CD4-positive, alpha-beta memory T cell (primary cell): ENCODE measurements at regions not wholly inside any gene's neighbourhood (a gene's known extent, or its start where the extent isn't known, plus 50 kb on each side); places are given as distances from the start of the nearest gene placed in this dataset.
"Not testable (repeated sequence)": the region's sequence is repeated elsewhere in the genome, so short reads cannot be mapped to it uniquely, and the experiment has no call there.

Experiments
- CTCF ChIA-PET: fragments of 350-600 bp; sonication (Branson Sonifier 250); formaldehyde crosslinking; loops from one replicate; lab custom pipeline; 2021; ENCODE audit warnings: inconsistent platforms; ENCODE audit not compliant: partially characterized antibody; lab: Charles Lee
- POLR2A ChIA-PET: fragments of 350-600 bp; sonication (Branson Sonifier 250); formaldehyde crosslinking; loops from one replicate; lab custom pipeline; 2021; ENCODE audit not compliant: partially characterized antibody; lab: Charles Lee
- DNase-seq, 5 donors: peaks; one replicate each; pipeline versions ENCODE4 v3.0.0 to v3.0.0-alpha.2; 2020 to 2022; ENCODE audit warnings: mixed read lengths in 1 of 5
- H3K27ac ChIP-seq: one replicate; pipeline ENCODE4 v1.7.0; 2013; ENCODE audit warnings: low read depth, low read length
- H3K27me3 ChIP-seq: 2 replicates; pipeline ENCODE4 v1.7.0; 2013; ENCODE audit warnings: mild to moderate bottlenecking, low read length, moderate library complexity; ENCODE audit not compliant: insufficient read depth
- H3K36me3 ChIP-seq: 2 replicates; pipeline ENCODE4 v1.7.0; 2013; ENCODE audit warnings: mild to moderate bottlenecking, low read length, moderate library complexity; ENCODE audit not compliant: insufficient read depth
- H3K4me1 ChIP-seq: 2 replicates; pipeline ENCODE4 v1.7.0; 2013; ENCODE audit warnings: mild to moderate bottlenecking, low read length, moderate library complexity; ENCODE audit not compliant: insufficient read depth
- H3K4me3 ChIP-seq, 2 donors: one replicate each; pipeline ENCODE4 v1.7.0; 2013; ENCODE audit warnings: low read length in 2 of 2, mild to moderate bottlenecking in 1 of 2
- H3K9me3 ChIP-seq, 2 donors: one replicate each; pipeline ENCODE4 v1.7.0; 2013; ENCODE audit warnings: low read length in 2 of 2, control low read depth in 1 of 2; ENCODE audit not compliant: control insufficient read depth in 1 of 2
- H3K27ac Mint-ChIP-seq, 7 donors: one replicate each; pipeline ENCODE4 v1.8.0; 2020 to 2021; ENCODE audit warnings: mixed read lengths in 7 of 7, mild to moderate bottlenecking in 6 of 7, inconsistent platforms in 3 of 7, moderate library complexity in 3 of 7
- H3K27me3 Mint-ChIP-seq, 2 donors: one replicate each; pipeline ENCODE4 v1.8.0; 2020 to 2021; ENCODE audit warnings: mixed read lengths in 2 of 2
- H3K36me3 Mint-ChIP-seq, 2 donors: one replicate each; pipeline ENCODE4 v1.8.0; 2020 to 2021; ENCODE audit warnings: mixed read lengths in 2 of 2, inconsistent platforms in 1 of 2, mild to moderate bottlenecking in 1 of 2
- H3K4me1 Mint-ChIP-seq, 4 donors: one replicate each; pipeline ENCODE4 v1.8.0; 2020 to 2021; ENCODE audit warnings: mixed read lengths in 4 of 4, mild to moderate bottlenecking in 1 of 4
- H3K4me3 Mint-ChIP-seq, 8 donors: one replicate each; pipeline ENCODE4 v1.8.0; 2020 to 2021; ENCODE audit warnings: mixed read lengths in 8 of 8, mild to moderate bottlenecking in 7 of 8, moderate library complexity in 6 of 8, inconsistent platforms in 3 of 8
- H3K9me3 Mint-ChIP-seq, 8 donors: one replicate each; pipeline ENCODE4 v1.8.0; 2020 to 2021; ENCODE audit warnings: mixed read lengths in 8 of 8, mild to moderate bottlenecking in 5 of 8, inconsistent platforms in 3 of 8, moderate library complexity in 1 of 8
- intact Hi-C: fragments of 100-400 bp; cut with micrococcal nuclease; formaldehyde crosslinking; loops from one replicate; pipeline ENCODE4 v1.15.1; 2023

DNA sequence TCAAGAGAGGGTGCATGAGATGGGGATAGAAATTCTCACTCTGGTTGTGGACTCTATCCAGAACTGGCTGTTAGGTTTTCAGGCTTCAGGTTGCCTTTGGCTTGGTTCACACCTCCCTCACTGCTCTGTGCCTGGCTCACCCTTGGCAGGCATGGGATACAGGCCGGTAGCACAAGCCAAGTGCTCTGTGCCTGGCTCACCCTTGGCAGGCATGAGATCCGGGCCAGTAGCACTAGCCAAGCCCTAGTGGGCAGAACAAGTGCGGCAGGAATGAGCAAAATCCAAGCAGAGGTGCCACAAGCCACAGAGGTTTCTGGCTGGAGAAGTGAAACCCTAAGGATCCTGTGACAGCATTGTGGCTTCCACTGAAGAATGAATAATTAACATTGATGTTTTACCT lies 1642.3 kb downstream of the C4orf33 start:
- no peak overlapping the region for H3K4me3 ChIP-seq
- intact Hi-C loops, result no loop called here
- no peaks in the 10 kb centered on the region for H3K36me3 ChIP-seq
- ChIA-PET POLR2A (no interaction called here), CTCF (no interaction called here)
- no peaks in the 10 kb centered on the region for H3K27me3 ChIP-seq
- no peak for DNase-seq
- no peaks in the 10 kb centered on the region for H3K9me3 ChIP-seq
- no peak overlapping the region for H3K27ac ChIP-seq
- H3K4me1 ChIP-seq, result no peaks in the 10 kb centered on the region
- Mint-ChIP-seq H3K36me3 (no peaks in the 10 kb centered on the region), H3K4me1 (no peaks in the 10 kb centered on the region), H3K9me3 (peaks cover 2 to 28% (median 8%) of the 10 kb centered on the region in 8 donors), H3K4me3 (no peak overlapping the region), H3K27ac (no peak overlapping the region), H3K27me3 (no peaks in the 10 kb centered on the region)

DNA sequence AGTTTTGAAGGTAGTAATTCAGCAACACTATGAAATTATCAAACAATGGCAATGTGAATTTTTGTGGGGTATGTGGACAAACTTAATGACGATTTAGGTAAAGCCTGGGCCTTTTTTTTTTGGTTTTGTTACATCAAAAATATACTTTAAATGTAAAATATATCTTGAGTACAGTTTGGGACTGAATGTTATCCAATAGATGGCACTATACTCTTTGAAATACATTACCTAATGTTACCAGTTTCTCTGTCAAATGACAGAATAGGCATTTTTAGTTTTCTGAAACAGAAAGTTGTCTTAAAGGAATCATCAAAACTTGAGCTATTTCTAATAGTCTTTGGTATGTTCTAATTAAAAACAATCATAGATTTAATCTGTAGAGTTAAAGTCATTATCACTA lies 1651.9 kb downstream of the C4orf33 start:
- no peaks in the 10 kb centered on the region for H3K9me3 ChIP-seq
- intact Hi-C loops, result no loop called here
- Mint-ChIP-seq H3K27me3 (no peaks in the 10 kb centered on the region), H3K9me3 (peaks cover 0 to 11% (median 5%) of the 10 kb centered on the region in 8 donors), H3K27ac (no peak overlapping the region), H3K36me3 (no peaks in the 10 kb centered on the region), H3K4me3 (no peak overlapping the region), H3K4me1 (no peaks in the 10 kb centered on the region)
- H3K27ac ChIP-seq, result no peak overlapping the region
- H3K36me3 ChIP-seq, result no peaks in the 10 kb centered on the region
- ChIA-PET CTCF (no interaction called here), POLR2A (no interaction called here)
- DNase-seq, result no peak
- H3K4me3 ChIP-seq, result no peak overlapping the region
- no peaks in the 10 kb centered on the region for H3K27me3 ChIP-seq
- H3K4me1 ChIP-seq, result no peaks in the 10 kb centered on the region

DNA sequence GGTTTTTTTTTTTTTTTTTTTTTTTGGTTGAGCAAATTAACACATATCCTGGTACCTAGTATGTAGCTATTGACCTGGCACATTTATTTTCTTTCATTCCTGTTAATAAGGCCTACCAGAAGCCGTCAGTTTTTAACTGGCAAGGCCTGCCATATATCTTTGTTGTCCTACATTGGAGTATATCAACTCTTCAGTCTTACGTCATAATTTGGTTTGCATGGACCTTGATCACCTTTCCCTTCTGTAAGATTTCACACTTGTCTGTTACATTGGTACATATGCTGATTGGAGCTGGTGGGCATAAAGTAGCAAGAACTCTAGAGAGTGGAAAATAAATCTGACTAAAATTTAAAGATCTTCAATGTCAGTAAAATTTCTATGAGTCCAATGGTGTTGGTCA lies 1658.0 kb downstream of the C4orf33 start:
- intact Hi-C loops, result no loop called here
- ChIA-PET POLR2A (no interaction called here), CTCF (no interaction called here)
- H3K4me1 Mint-ChIP-seq, result no peaks in the 10 kb centered on the region
- H3K4me1 ChIP-seq, result no peaks in the 10 kb centered on the region
- no peak overlapping the region for H3K4me3 ChIP-seq
- H3K27ac ChIP-seq, result no peak overlapping the region
- H3K36me3 Mint-ChIP-seq, result no peaks in the 10 kb centered on the region
- no peaks in the 10 kb centered on the region for H3K36me3 ChIP-seq
- peaks cover 0 to 13% (median 9%) of the 10 kb centered on the region in 8 donors for H3K9me3 Mint-ChIP-seq
- no peaks in the 10 kb centered on the region for H3K27me3 ChIP-seq
- H3K4me3 Mint-ChIP-seq, result no peak overlapping the region
- H3K27me3 Mint-ChIP-seq, result no peaks in the 10 kb centered on the region
- H3K9me3 ChIP-seq, result no peaks in the 10 kb centered on the region
- H3K27ac Mint-ChIP-seq, result no peak overlapping the region
- DNase-seq, result no peak

DNA sequence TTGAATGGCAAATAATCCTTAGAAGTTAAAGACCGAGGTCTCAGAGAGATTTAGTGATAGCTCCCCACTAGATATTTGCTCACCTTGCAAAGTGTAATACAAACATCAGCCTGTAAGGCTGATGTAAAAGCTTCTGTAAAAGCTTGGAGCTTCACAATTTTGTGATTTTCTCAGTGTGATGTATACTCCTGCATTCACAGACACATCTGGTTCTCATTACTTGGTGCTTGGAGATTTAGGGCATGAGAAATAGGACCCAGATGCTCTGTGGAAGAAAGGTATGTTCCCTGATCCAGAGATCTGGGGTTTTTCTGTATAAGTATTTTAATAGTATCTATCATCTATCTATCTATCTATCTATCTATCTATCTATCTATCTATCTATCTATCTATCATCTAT lies 1664.3 kb downstream of the C4orf33 start:
- no peak for DNase-seq
- H3K4me1 Mint-ChIP-seq, result no peaks in the 10 kb centered on the region
- POLR2A ChIA-PET, result no interaction called here
- Histone ChIP-seq H3K27ac (no peak overlapping the region), H3K9me3 (no peaks in the 10 kb centered on the region), H3K27me3 (no peaks in the 10 kb centered on the region), H3K36me3 (no peaks in the 10 kb centered on the region), H3K4me3 (no peak overlapping the region), H3K4me1 (no peaks in the 10 kb centered on the region)
- no peak overlapping the region for H3K27ac Mint-ChIP-seq
- intact Hi-C loops, result no loop called here
- H3K36me3 Mint-ChIP-seq, result no peaks in the 10 kb centered on the region
- no peaks in the 10 kb centered on the region for H3K27me3 Mint-ChIP-seq
- peaks cover 0 to 8% (median 5%) of the 10 kb centered on the region in 8 donors for H3K9me3 Mint-ChIP-seq
- CTCF ChIA-PET, result no interaction called here
- no peak overlapping the region for H3K4me3 Mint-ChIP-seq

DNA sequence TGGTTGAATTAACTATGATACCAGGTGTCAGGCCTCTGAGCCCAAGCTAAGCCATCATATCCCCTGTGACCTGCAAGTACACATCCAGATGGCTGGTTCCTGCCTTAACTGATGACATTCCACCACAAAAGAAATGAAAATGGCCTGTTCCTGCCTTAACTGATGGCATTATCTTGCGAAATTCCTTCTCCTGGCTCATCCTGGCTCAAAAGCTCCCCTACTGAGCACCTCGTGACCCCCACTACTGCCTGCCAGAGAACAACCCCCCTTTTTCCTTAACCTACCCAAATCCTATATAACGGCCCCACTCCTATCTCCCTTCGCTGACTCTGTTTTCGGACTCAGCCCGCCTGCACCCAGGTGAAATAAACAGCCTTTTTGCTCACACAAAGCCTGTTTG lies 1671.4 kb downstream of the C4orf33 start:
- H3K9me3 ChIP-seq, H3K27ac ChIP-seq, CTCF ChIA-PET, H3K4me3 ChIP-seq, POLR2A ChIA-PET, DNase-seq, H3K27me3 Mint-ChIP-seq, intact Hi-C loops, H3K27ac Mint-ChIP-seq, H3K9me3 Mint-ChIP-seq, H3K4me1 ChIP-seq, H3K4me1 Mint-ChIP-seq, H3K36me3 ChIP-seq, H3K4me3 Mint-ChIP-seq, H3K27me3 ChIP-seq, H3K36me3 Mint-ChIP-seq: not testable (repeated sequence)

DNA sequence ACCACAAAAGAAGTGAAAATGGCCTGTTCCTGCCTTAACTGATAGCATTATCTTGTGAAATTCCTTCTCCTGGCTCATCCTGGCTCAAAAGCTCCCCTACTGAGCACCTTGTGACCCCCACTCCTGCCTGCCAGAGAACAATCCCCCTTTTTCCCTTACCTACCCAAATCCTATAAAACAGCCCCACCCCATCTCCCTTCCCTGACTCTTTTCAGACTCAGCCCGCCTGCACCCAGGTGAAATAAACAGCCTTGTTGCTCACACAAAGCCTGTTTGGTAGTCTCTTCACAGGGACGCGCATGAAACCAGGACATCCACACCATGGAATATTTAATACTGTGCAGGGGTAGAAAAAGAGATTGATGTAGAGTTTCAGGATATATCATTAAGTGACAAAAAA lies 1677.0 kb downstream of the C4orf33 start:
- peaks cover 0 to 14% (median 9%) of the 10 kb centered on the region in 8 donors for H3K9me3 Mint-ChIP-seq
- POLR2A ChIA-PET, H3K36me3 ChIP-seq, H3K4me1 ChIP-seq, DNase-seq, H3K27me3 ChIP-seq, H3K27ac Mint-ChIP-seq, H3K27me3 Mint-ChIP-seq, H3K4me1 Mint-ChIP-seq, H3K4me3 ChIP-seq, H3K9me3 ChIP-seq, H3K4me3 Mint-ChIP-seq, CTCF ChIA-PET, H3K36me3 Mint-ChIP-seq, intact Hi-C loops, H3K27ac ChIP-seq: not testable (repeated sequence)

DNA sequence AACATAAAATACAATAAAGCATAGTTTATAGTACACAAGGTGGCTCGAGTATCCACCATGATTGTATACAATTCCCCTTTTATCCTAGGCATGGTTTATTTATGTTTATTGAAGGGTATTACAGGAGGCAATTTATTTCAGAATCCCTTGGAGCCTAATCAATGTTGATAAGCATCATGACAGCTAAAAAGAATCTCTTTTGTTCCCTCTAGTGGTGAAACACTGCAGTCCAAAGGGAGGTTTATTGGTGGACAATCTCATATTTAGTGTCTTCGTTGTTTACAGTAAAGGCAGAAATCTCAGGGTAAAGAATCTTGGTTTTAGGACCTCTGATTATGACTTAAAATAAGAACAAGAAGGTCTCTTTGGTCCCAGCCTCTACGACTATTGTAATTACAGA lies 1712.5 kb downstream of the C4orf33 start:
- ChIA-PET CTCF (no interaction called here), POLR2A (no interaction called here)
- H3K27me3 Mint-ChIP-seq, result no peaks in the 10 kb centered on the region
- H3K4me3 ChIP-seq, result no peak overlapping the region
- no peaks in the 10 kb centered on the region for H3K36me3 ChIP-seq
- H3K27ac Mint-ChIP-seq, result no peak overlapping the region
- intact Hi-C loops, result no loop called here
- no peaks in the 10 kb centered on the region for H3K36me3 Mint-ChIP-seq
- peaks cover 0 to 3% of the 10 kb centered on the region in 2 donors for H3K9me3 ChIP-seq
- DNase-seq, result no peak
- H3K9me3 Mint-ChIP-seq, result peaks cover 0 to 16% (median 8%) of the 10 kb centered on the region in 8 donors
- no peaks in the 10 kb centered on the region for H3K4me1 Mint-ChIP-seq
- H3K4me1 ChIP-seq, result no peaks in the 10 kb centered on the region
- H3K27me3 ChIP-seq, result no peaks in the 10 kb centered on the region
- no peak overlapping the region for H3K27ac ChIP-seq
- no peak overlapping the region for H3K4me3 Mint-ChIP-seq

DNA sequence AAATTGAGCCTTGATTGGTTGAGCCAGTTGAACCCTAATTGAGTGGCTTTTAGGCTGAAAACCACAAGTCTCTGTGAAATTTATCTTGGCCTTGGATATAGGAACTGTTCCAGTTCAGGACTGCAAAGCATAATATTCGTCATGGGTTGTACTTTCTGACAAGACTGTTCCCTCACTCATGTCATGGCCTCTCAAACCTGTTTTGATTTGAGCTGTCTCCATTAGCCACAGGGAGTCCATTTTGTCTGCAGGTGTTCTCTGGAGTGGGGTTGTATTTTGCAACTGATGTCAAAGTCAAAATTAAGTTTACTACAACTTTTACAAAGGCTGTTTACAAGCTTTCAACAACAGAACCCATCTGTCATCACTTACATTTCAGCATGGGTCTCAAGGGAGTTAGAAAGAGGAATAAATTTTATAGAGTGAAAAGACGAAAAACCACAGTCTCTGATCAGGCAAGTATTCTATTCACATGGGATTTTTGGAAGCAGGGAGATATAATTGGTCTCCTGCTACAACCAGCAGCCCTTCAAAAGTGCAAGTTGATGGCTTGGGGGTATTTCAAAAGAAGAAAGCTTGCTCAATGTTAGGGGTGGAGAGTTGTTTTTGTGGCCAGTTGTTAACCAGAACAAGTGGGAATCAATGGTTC lies 1716.3 kb downstream of the C4orf33 start:
- H3K9me3 ChIP-seq, result no peaks in the 10 kb centered on the region
- H3K4me3 ChIP-seq, result no peak overlapping the region
- Mint-ChIP-seq H3K9me3 (peaks cover 0 to 23% (median 0%) of the 10 kb centered on the region in 8 donors), H3K4me3 (no peak overlapping the region), H3K27ac (no peak overlapping the region), H3K4me1 (no peaks in the 10 kb centered on the region), H3K36me3 (no peaks in the 10 kb centered on the region), H3K27me3 (no peaks in the 10 kb centered on the region)
- H3K4me1 ChIP-seq, result no peaks in the 10 kb centered on the region
- H3K27ac ChIP-seq, result no peak overlapping the region
- intact Hi-C loops, result no loop called here
- no peaks in the 10 kb centered on the region for H3K36me3 ChIP-seq
- H3K27me3 ChIP-seq, result no peaks in the 10 kb centered on the region
- CTCF ChIA-PET, result no interaction called here
- POLR2A ChIA-PET, result no interaction called here
- DNase-seq, result no peak
